H9 (cell line): ENCODE measurements at regions not wholly inside any gene's neighbourhood (a gene's known extent, or its start where the extent isn't known, plus 50 kb on each side); places are given as distances from the start of the nearest gene placed in this dataset.

Source experiments
- DNase-seq: peaks from one replicate; pipeline ENCODE4 v3.0.0-alpha.2; 2017
- H2AFZ ChIP-seq: one replicate; pipeline ENCODE4 v1.6.1; 2013; ENCODE audit warnings: mild to moderate bottlenecking, low read length, control low read depth, moderate library complexity
- H2AK5ac ChIP-seq: 2 replicates; pipeline ENCODE4 v1.6.1; 2013; ENCODE audit warnings: low read length, control low read depth, mixed read lengths; ENCODE audit not compliant: insufficient read length
- H2BK120ac ChIP-seq: one replicate; pipeline ENCODE4 v1.6.1; 2013; ENCODE audit warnings: low read depth, mild to moderate bottlenecking, low read length, control low read depth, inconsistent platforms; ENCODE audit not compliant: poor library complexity, severe bottlenecking
- H2BK12ac ChIP-seq: 2 replicates; pipeline ENCODE4 v1.6.1; 2013; ENCODE audit warnings: low read length, control low read depth, mixed read lengths, low read depth; ENCODE audit not compliant: insufficient read length
- H2BK15ac ChIP-seq: 2 replicates; pipeline ENCODE4 v1.6.1; 2013; ENCODE audit warnings: low read depth, low read length, control low read depth
- H2BK20ac ChIP-seq: one replicate; pipeline ENCODE4 v1.6.1; 2013; ENCODE audit warnings: low read depth, mild to moderate bottlenecking, low read length, control low read depth, inconsistent platforms; ENCODE audit not compliant: poor library complexity, severe bottlenecking
- H2BK5ac ChIP-seq: 2 replicates; pipeline ENCODE4 v1.6.1; 2013; ENCODE audit warnings: low read length, control low read depth, mixed read lengths; ENCODE audit not compliant: insufficient read length
- H3K14ac ChIP-seq: 2 replicates; pipeline ENCODE4 v1.6.1; 2013; ENCODE audit warnings: low read length, control low read depth; ENCODE audit not compliant: insufficient read depth
- H3K18ac ChIP-seq: 2 replicates; pipeline ENCODE4 v1.6.1; 2013; ENCODE audit warnings: low read depth, mild to moderate bottlenecking, mixed read lengths, low read length, control low read depth; ENCODE audit not compliant: insufficient read length
- H3K23ac ChIP-seq: 2 replicates; pipeline ENCODE4 v1.6.1; 2013; ENCODE audit warnings: low read length, control low read depth, mixed read lengths, low read depth; ENCODE audit not compliant: insufficient read length
- H3K23me2 ChIP-seq: 2 replicates; pipeline ENCODE4 v1.6.1; 2013; ENCODE audit warnings: low read depth, mild to moderate bottlenecking, mixed read lengths, low read length, control low read depth; ENCODE audit not compliant: insufficient read length, poor library complexity, severe bottlenecking
- H3K27ac ChIP-seq: 2 replicates; pipeline ENCODE4 v1.5.1; 2013; ENCODE audit warnings: low read length, control low read depth, mixed read lengths, low read depth; ENCODE audit not compliant: insufficient read length
- H3K27me3 ChIP-seq: 2 replicates; pipeline ENCODE4 v1.6.1; 2013; ENCODE audit warnings: low read length, control low read depth, inconsistent platforms; ENCODE audit not compliant: insufficient read depth
- H3K4ac ChIP-seq: 2 replicates; pipeline ENCODE4 v1.6.1; 2013; ENCODE audit warnings: low read depth, mild to moderate bottlenecking, control low read depth, inconsistent platforms, low read length, moderate library complexity
- H3K4me1 ChIP-seq: 2 replicates; pipeline ENCODE4 v1.6.1; 2013; ENCODE audit warnings: low read length, control low read depth, inconsistent platforms; ENCODE audit not compliant: insufficient read depth
- H3K4me2 ChIP-seq: 2 replicates; pipeline ENCODE4 v1.6.1; 2013; ENCODE audit warnings: low read length, control low read depth, mixed read lengths; ENCODE audit not compliant: insufficient read length, insufficient read depth
- H3K56ac ChIP-seq: 2 replicates; pipeline ENCODE4 v1.6.1; 2013; ENCODE audit warnings: low read depth, mild to moderate bottlenecking, mixed read lengths, low read length, control low read depth; ENCODE audit not compliant: insufficient read length
- H3K79me1 ChIP-seq: 2 replicates; pipeline ENCODE4 v1.6.1; 2013; ENCODE audit warnings: low read depth, mild to moderate bottlenecking, moderate library complexity, low read length, control low read depth, inconsistent platforms; ENCODE audit not compliant: insufficient read depth, poor library complexity, severe bottlenecking
- H3K79me2 ChIP-seq: 2 replicates; pipeline ENCODE4 v1.6.1; 2013; ENCODE audit warnings: low read length, control low read depth, inconsistent platforms; ENCODE audit not compliant: insufficient read depth
- H3K9ac ChIP-seq: 2 replicates; pipeline ENCODE4 v1.6.1; 2013; ENCODE audit warnings: low read length, control low read depth, mixed read lengths; ENCODE audit not compliant: insufficient read length; ENCODE audit errors: extremely low read depth
- H3K9me3 ChIP-seq: one replicate; pipeline ENCODE4 v1.6.1; 2013; ENCODE audit warnings: low read depth, low read length, inconsistent platforms; ENCODE audit not compliant: control insufficient read depth
- H3T11ph ChIP-seq: one replicate; pipeline ENCODE4 v1.6.1; 2013; ENCODE audit warnings: mild to moderate bottlenecking, low read length, control low read depth, inconsistent platforms
- H4K20me1 ChIP-seq: one replicate; pipeline ENCODE4 v1.6.1; 2013; ENCODE audit not compliant: control insufficient read depth, insufficient read length, insufficient read depth
- H4K5ac ChIP-seq: 2 replicates; pipeline ENCODE4 v1.6.1; 2013; ENCODE audit warnings: low read depth, mild to moderate bottlenecking, mixed read lengths, low read length, control low read depth; ENCODE audit not compliant: insufficient read length
- H4K8ac ChIP-seq: replicated peaks from 2 replicates; pipeline ENCODE4 v1.6.1; 2013; ENCODE audit warnings: low read length, control low read depth, mixed read lengths, low read depth; ENCODE audit not compliant: insufficient read length
- H4K91ac ChIP-seq: 2 replicates; pipeline ENCODE4 v1.6.1; 2013; ENCODE audit warnings: low read depth, mild to moderate bottlenecking, moderate library complexity, mixed read lengths, low read length, control low read depth; ENCODE audit not compliant: insufficient read length
- H3K27ac Mint-ChIP-seq, 3 experiments: 2 replicates in 2 of 3; 3 replicates in 1 of 3; pipeline ENCODE4 v1.8.0; 2020 to 2021; ENCODE audit warnings: mixed read lengths in 3 of 3, mild to moderate bottlenecking in 1 of 3, moderate library complexity in 1 of 3
- H3K27me3 Mint-ChIP-seq: 2 replicates; pipeline ENCODE4 v1.8.0; 2021; ENCODE audit warnings: low read depth, mild to moderate bottlenecking, moderate library complexity, mixed read lengths
- H3K36me3 Mint-ChIP-seq, 3 experiments: 2 replicates in 2 of 3; 3 replicates in 1 of 3; pipeline ENCODE4 v1.8.0; 2020 to 2021; ENCODE audit warnings: low read depth in 3 of 3, mixed read lengths in 3 of 3; ENCODE audit not compliant: insufficient read depth in 1 of 3
- H3K4me1 Mint-ChIP-seq, 2 experiments: 2 replicates each; pipeline ENCODE4 v1.8.0; 2020; ENCODE audit warnings: mixed read lengths in 2 of 2
- H3K4me3 Mint-ChIP-seq, 2 experiments: 2 replicates in 1 of 2; 3 replicates in 1 of 2; pipeline ENCODE4 v1.8.0; 2020 to 2021; ENCODE audit warnings: mild to moderate bottlenecking in 2 of 2, mixed read lengths in 2 of 2, moderate library complexity in 1 of 2
- H3K9me3 Mint-ChIP-seq, 2 experiments: 2 replicates in 1 of 2; 3 replicates in 1 of 2; pipeline ENCODE4 v1.8.0; 2020; ENCODE audit warnings: mild to moderate bottlenecking in 2 of 2, mixed read lengths in 2 of 2, moderate library complexity in 1 of 2
- TF ChIP-seq, protein P1 (sequence below): fragments of 200-600 bp; sonication (generic); conservative IDR thresholded peaks from 3 replicates; pipeline ENCODE4 v1.8.0; 2021; ENCODE audit warnings: antibody characterized with exemption, mild to moderate bottlenecking

DNA sequence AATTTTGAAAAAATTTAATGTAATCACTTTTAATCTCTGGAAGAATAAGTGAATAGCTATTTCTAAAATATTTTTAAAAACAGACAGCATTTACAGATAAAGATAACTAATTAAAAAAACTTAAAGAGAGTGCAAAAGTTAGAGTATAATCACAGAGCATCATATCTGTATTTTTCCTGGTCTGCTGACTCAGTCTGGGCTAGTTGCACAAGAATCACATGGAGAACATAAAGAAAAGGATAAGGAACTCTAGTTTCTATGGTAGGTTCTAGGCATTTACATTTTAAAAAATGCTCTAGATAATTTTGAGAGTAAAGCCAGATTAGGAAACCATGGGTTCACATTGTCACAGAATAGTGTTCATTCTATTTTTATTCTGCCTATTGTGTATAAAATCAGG lies 347.4 kb downstream of the PSAT1 start:
- H3K4me2 ChIP-seq: no peak overlapping the region
- no peak overlapping the region for H2BK5ac ChIP-seq
- no peaks in the 10 kb centered on the region for H3K79me2 ChIP-seq
- peaks cover 3% of the 10 kb centered on the region; the same call in 1 of the 2 replicates for H3K4me1 ChIP-seq
- H4K91ac ChIP-seq: no peak overlapping the region
- H3K27ac Mint-ChIP-seq: no peak overlapping the region
- H3K36me3 Mint-ChIP-seq: peaks cover 0 to 12% (median 3%) of the 10 kb centered on the region in 3 experiments; a peak in 2 of 7 replicates
- H3K14ac ChIP-seq: no peak overlapping the region
- H4K20me1 ChIP-seq: no peaks in the 10 kb centered on the region
- H2BK12ac ChIP-seq: no peak overlapping the region
- H2BK15ac ChIP-seq: no peak overlapping the region
- no peak overlapping the region for H3K18ac ChIP-seq
- no peaks in the 10 kb centered on the region for H3K79me1 ChIP-seq
- H3K27me3 ChIP-seq: no peaks in the 10 kb centered on the region
- TF ChIP-seq, protein P1, sequence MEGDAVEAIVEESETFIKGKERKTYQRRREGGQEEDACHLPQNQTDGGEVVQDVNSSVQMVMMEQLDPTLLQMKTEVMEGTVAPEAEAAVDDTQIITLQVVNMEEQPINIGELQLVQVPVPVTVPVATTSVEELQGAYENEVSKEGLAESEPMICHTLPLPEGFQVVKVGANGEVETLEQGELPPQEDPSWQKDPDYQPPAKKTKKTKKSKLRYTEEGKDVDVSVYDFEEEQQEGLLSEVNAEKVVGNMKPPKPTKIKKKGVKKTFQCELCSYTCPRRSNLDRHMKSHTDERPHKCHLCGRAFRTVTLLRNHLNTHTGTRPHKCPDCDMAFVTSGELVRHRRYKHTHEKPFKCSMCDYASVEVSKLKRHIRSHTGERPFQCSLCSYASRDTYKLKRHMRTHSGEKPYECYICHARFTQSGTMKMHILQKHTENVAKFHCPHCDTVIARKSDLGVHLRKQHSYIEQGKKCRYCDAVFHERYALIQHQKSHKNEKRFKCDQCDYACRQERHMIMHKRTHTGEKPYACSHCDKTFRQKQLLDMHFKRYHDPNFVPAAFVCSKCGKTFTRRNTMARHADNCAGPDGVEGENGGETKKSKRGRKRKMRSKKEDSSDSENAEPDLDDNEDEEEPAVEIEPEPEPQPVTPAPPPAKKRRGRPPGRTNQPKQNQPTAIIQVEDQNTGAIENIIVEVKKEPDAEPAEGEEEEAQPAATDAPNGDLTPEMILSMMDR: no peak
- H3K9me3 Mint-ChIP-seq: peaks cover 14 to 19% of the 10 kb centered on the region in 2 experiments; a peak in 4 of 5 replicates
- no peak overlapping the region for H2AK5ac ChIP-seq
- no peak overlapping the region for H3K9ac ChIP-seq
- H2BK20ac ChIP-seq: no peak overlapping the region
- H3K56ac ChIP-seq: no peak overlapping the region
- H3K4me1 Mint-ChIP-seq: peaks cover 13 to 17% of the 10 kb centered on the region in 2 experiments
- no peak overlapping the region for H4K5ac ChIP-seq
- H2AFZ ChIP-seq: no peak overlapping the region
- H3K23me2 ChIP-seq: no peaks in the 10 kb centered on the region
- H3K4me3 Mint-ChIP-seq: no peak overlapping the region
- no peak overlapping the region for H3T11ph ChIP-seq
- no peaks in the 10 kb centered on the region for H3K27me3 Mint-ChIP-seq
- no peak overlapping the region for H3K23ac ChIP-seq
- no peak overlapping the region for H3K27ac ChIP-seq
- no peak overlapping the region for H2BK120ac ChIP-seq
- H4K8ac ChIP-seq: no peak overlapping the region
- no peak for DNase-seq
- H3K9me3 ChIP-seq: no peaks in the 10 kb centered on the region
- H3K4ac ChIP-seq: no peak overlapping the region
